Activated naive CD8-positive, alpha-beta T cell (primary cell): ENCODE measurements at regions not wholly inside any gene's neighbourhood (a gene's known extent, or its start where the extent isn't known, plus 50 kb on each side); places are given as distances from the start of the nearest gene placed in this dataset.
A peak's percentile ranks its signal among the peaks of the same experiment; 100 is the strongest.
"Not testable (repeated sequence)": the region's sequence is repeated elsewhere in the genome, so short reads cannot be mapped to it uniquely, and the experiment has no call there.

Experiments used
- H3K27ac Mint-ChIP-seq: one replicate; pipeline ENCODE4 v1.8.0; 2021; ENCODE audit warnings: mixed read lengths
- H3K27me3 Mint-ChIP-seq: one replicate; pipeline ENCODE4 v1.8.0; 2021; ENCODE audit warnings: mixed read lengths
- H3K36me3 Mint-ChIP-seq: one replicate; pipeline ENCODE4 v1.8.0; 2021; ENCODE audit warnings: mixed read lengths
- H3K4me1 Mint-ChIP-seq: one replicate; pipeline ENCODE4 v1.8.0; 2021; ENCODE audit warnings: low read depth, mixed read lengths
- H3K4me3 Mint-ChIP-seq: one replicate; pipeline ENCODE4 v1.8.0; 2021; ENCODE audit warnings: mild to moderate bottlenecking, mixed read lengths
- H3K9me3 Mint-ChIP-seq: one replicate; pipeline ENCODE4 v1.8.0; 2021; ENCODE audit warnings: low read depth, mixed read lengths

GRCh38 chr9:14993061-14993800, 83.0 kb upstream of the FREM1 start:
- H3K4me1 Mint-ChIP-seq: peaks cover 32% of the 10 kb centered on the region
- H3K4me3 Mint-ChIP-seq: peak overlapping the region; percentile 84
- no peaks in the 10 kb centered on the region for H3K36me3 Mint-ChIP-seq
- H3K27me3 Mint-ChIP-seq: no peaks in the 10 kb centered on the region
- no peaks in the 10 kb centered on the region for H3K9me3 Mint-ChIP-seq
- no peak overlapping the region for H3K27ac Mint-ChIP-seq

- peak overlapping the region; percentile 84 for H3K4me3 Mint-ChIP-seq
- H3K27me3 Mint-ChIP-seq: no peaks in the 10 kb centered on the region
- no peak overlapping the region for H3K27ac Mint-ChIP-seq
- no peaks in the 10 kb centered on the region for H3K36me3 Mint-ChIP-seq
- no peaks in the 10 kb centered on the region for H3K9me3 Mint-ChIP-seq
- H3K4me1 Mint-ChIP-seq: peaks cover 38% of the 10 kb centered on the region
Measured at GRCh38 chr9:14992516-14992915, 82.3 kb upstream of the FREM1 start.

GRCh38 chr9:14992081-14992480, 81.9 kb upstream of the FREM1 start:
- peaks cover 38% of the 10 kb centered on the region for H3K4me1 Mint-ChIP-seq
- no peak overlapping the region for H3K27ac Mint-ChIP-seq
- no peaks in the 10 kb centered on the region for H3K9me3 Mint-ChIP-seq
- H3K36me3 Mint-ChIP-seq: no peaks in the 10 kb centered on the region
- peak overlapping the region; percentile 84 for H3K4me3 Mint-ChIP-seq
- H3K27me3 Mint-ChIP-seq: no peaks in the 10 kb centered on the region

GRCh38 chr9:14990647-14991046, 80.4 kb upstream of the FREM1 start:
- H3K36me3 Mint-ChIP-seq, H3K27ac Mint-ChIP-seq, H3K27me3 Mint-ChIP-seq, H3K9me3 Mint-ChIP-seq, H3K4me3 Mint-ChIP-seq: not testable (repeated sequence)
- peaks cover 38% of the 10 kb centered on the region for H3K4me1 Mint-ChIP-seq

GRCh38 chr9:14989811-14990210, 79.6 kb upstream of the FREM1 start:
- no peaks in the 10 kb centered on the region for H3K9me3 Mint-ChIP-seq
- no peaks in the 10 kb centered on the region for H3K36me3 Mint-ChIP-seq
- peaks cover 34% of the 10 kb centered on the region for H3K4me1 Mint-ChIP-seq
- H3K27ac Mint-ChIP-seq: peak overlapping the region; percentile 4
- H3K27me3 Mint-ChIP-seq: no peaks in the 10 kb centered on the region
- H3K4me3 Mint-ChIP-seq: no peak overlapping the region

- H3K4me1 Mint-ChIP-seq: peaks cover 29% of the 10 kb centered on the region
- H3K27ac Mint-ChIP-seq, H3K4me3 Mint-ChIP-seq, H3K9me3 Mint-ChIP-seq, H3K27me3 Mint-ChIP-seq, H3K36me3 Mint-ChIP-seq: not testable (repeated sequence)
Measured at GRCh38 chr9:14989336-14989735, 79.1 kb upstream of the FREM1 start.

- Mint-ChIP-seq H3K4me3 (no peak overlapping the region), H3K9me3 (no peaks in the 10 kb centered on the region), H3K27me3 (no peaks in the 10 kb centered on the region), H3K27ac (no peak overlapping the region), H3K4me1 (peaks cover 19% of the 10 kb centered on the region), H3K36me3 (no peaks in the 10 kb centered on the region)
Measured at GRCh38 chr9:14987858-14988257, 77.6 kb upstream of the FREM1 start.

GRCh38 chr9:14985419-14985818, 75.2 kb upstream of the FREM1 start:
- Mint-ChIP-seq H3K9me3 (no peaks in the 10 kb centered on the region), H3K27me3 (no peaks in the 10 kb centered on the region), H3K4me1 (peaks cover 7% of the 10 kb centered on the region), H3K27ac (no peak overlapping the region), H3K36me3 (no peaks in the 10 kb centered on the region), H3K4me3 (no peak overlapping the region)

- H3K27ac Mint-ChIP-seq: no peak overlapping the region
- peaks cover 7% of the 10 kb centered on the region for H3K4me1 Mint-ChIP-seq
- H3K4me3 Mint-ChIP-seq: no peak overlapping the region
- H3K9me3 Mint-ChIP-seq: no peaks in the 10 kb centered on the region
- no peaks in the 10 kb centered on the region for H3K27me3 Mint-ChIP-seq
- no peaks in the 10 kb centered on the region for H3K36me3 Mint-ChIP-seq
Measured at GRCh38 chr9:14983599-14983998, 73.4 kb upstream of the FREM1 start.

GRCh38 chr9:14981291-14981950, 71.2 kb upstream of the FREM1 start:
- Mint-ChIP-seq H3K27ac (no peak overlapping the region), H3K9me3 (no peaks in the 10 kb centered on the region), H3K27me3 (no peaks in the 10 kb centered on the region), H3K36me3 (no peaks in the 10 kb centered on the region), H3K4me1 (no peaks in the 10 kb centered on the region), H3K4me3 (no peak overlapping the region)

GRCh38 chr9:14978022-14979000, 68.1 kb upstream of the FREM1 start:
- H3K4me3 Mint-ChIP-seq: no peak overlapping the region
- H3K36me3 Mint-ChIP-seq: no peaks in the 10 kb centered on the region
- H3K27me3 Mint-ChIP-seq: no peaks in the 10 kb centered on the region
- no peaks in the 10 kb centered on the region for H3K9me3 Mint-ChIP-seq
- no peaks in the 10 kb centered on the region for H3K4me1 Mint-ChIP-seq
- H3K27ac Mint-ChIP-seq: no peak overlapping the region

GRCh38 chr9:14967450-14968321, 57.5 kb upstream of the FREM1 start:
- Mint-ChIP-seq H3K4me3 (no peak overlapping the region), H3K27ac (no peak overlapping the region), H3K27me3 (peaks cover 9% of the 10 kb centered on the region), H3K4me1 (no peaks in the 10 kb centered on the region), H3K36me3 (no peaks in the 10 kb centered on the region), H3K9me3 (no peaks in the 10 kb centered on the region)

GRCh38 chr9:14962193-14962882, 52.1 kb upstream of the FREM1 start:
- Mint-ChIP-seq H3K27ac (no peak overlapping the region), H3K4me1 (peaks cover 2% of the 10 kb centered on the region), H3K36me3 (no peaks in the 10 kb centered on the region), H3K9me3 (no peaks in the 10 kb centered on the region), H3K4me3 (no peak overlapping the region), H3K27me3 (peaks cover 6% of the 10 kb centered on the region)
